Endodermal cell (in vitro differentiated cells): ENCODE measurements at regions not wholly inside any gene's neighbourhood (a gene's known extent, or its start where the extent isn't known, plus 50 kb on each side); places are given as distances from the start of the nearest gene placed in this dataset.

Source experiments
- DNase-seq: peaks from one replicate; pipeline ENCODE4 v3.0.0-alpha.2; 2017
- H3K27ac ChIP-seq: 2 replicates; pipeline ENCODE4 v1.5.1; 2013; ENCODE audit warnings: mild to moderate bottlenecking, low read depth, low read length, moderate library complexity
- H3K27me3 ChIP-seq: 2 replicates; pipeline ENCODE4 v1.6.1; 2013; ENCODE audit warnings: mild to moderate bottlenecking, low read length, moderate library complexity; ENCODE audit not compliant: insufficient read depth, control insufficient read depth, poor library complexity, severe bottlenecking
- H3K36me3 ChIP-seq: 2 replicates; pipeline ENCODE4 v1.7.0; 2013; ENCODE audit warnings: mild to moderate bottlenecking, low read length, moderate library complexity; ENCODE audit not compliant: control insufficient read depth, insufficient read depth
- H3K4me1 ChIP-seq: one replicate; pipeline ENCODE4 v1.7.0; 2013; ENCODE audit warnings: low read length; ENCODE audit not compliant: control insufficient read depth, insufficient read depth
- H3K4me3 ChIP-seq: 2 replicates; pipeline ENCODE4 v1.5.1; 2013; ENCODE audit warnings: mild to moderate bottlenecking, low read length, moderate library complexity
- H3K9ac ChIP-seq: 2 replicates; pipeline ENCODE4 v1.6.1; 2013; ENCODE audit warnings: mild to moderate bottlenecking, low read length, moderate library complexity; ENCODE audit not compliant: poor library complexity, severe bottlenecking; ENCODE audit errors: extremely low read depth
- H3K9me3 ChIP-seq: 2 replicates; pipeline ENCODE4 v1.6.1; 2013; ENCODE audit warnings: mild to moderate bottlenecking, low read length, moderate library complexity; ENCODE audit not compliant: control insufficient read depth
- H3K27ac Mint-ChIP-seq: 2 replicates; pipeline ENCODE4 v1.8.0; 2020; ENCODE audit warnings: mixed read lengths
- H3K27me3 Mint-ChIP-seq: 2 replicates; pipeline ENCODE4 v1.8.0; 2021; ENCODE audit warnings: mild to moderate bottlenecking, mixed read lengths; ENCODE audit not compliant: insufficient read depth
- H3K36me3 Mint-ChIP-seq: 2 replicates; pipeline ENCODE4 v1.8.0; 2020; ENCODE audit warnings: low read depth, mixed read lengths
- H3K4me1 Mint-ChIP-seq: 2 replicates; pipeline ENCODE4 v1.8.0; 2020; ENCODE audit warnings: mixed read lengths
- H3K4me3 Mint-ChIP-seq: 2 replicates; pipeline ENCODE4 v1.8.0; 2020; ENCODE audit warnings: mild to moderate bottlenecking, moderate library complexity, mixed read lengths
- H3K9me3 Mint-ChIP-seq: 2 replicates; pipeline ENCODE4 v1.8.0; 2020; ENCODE audit warnings: mild to moderate bottlenecking, mixed read lengths
- CTCF ChIP-seq: fragments of 200-600 bp; sonication (generic); conservative IDR thresholded peaks from 2 replicates; pipeline ENCODE4 v1.5.0; 2021; ENCODE audit warnings: antibody characterized with exemption, mild to moderate bottlenecking
- WGBS, 2 experiments: methylation state at CpG; one replicate each; pipeline versions ENCODE4 v1.1.5 to v1.1.7; 2013; ENCODE audit warnings: missing lambda C conversion rate in 2 of 2, mixed read lengths in 1 of 2; ENCODE audit not compliant: insufficient coverage in 1 of 2, insufficient read length in 1 of 2; 5-methylcytosine and 5-hydroxymethylcytosine counted together

- Mint-ChIP-seq H3K4me3 (no peak overlapping the region), H3K27me3 (peaks cover 3% of the 10 kb centered on the region), H3K9me3 (peaks cover 2% of the 10 kb centered on the region), H3K36me3 (no peaks in the 10 kb centered on the region), H3K27ac (no peak overlapping the region), H3K4me1 (no peaks in the 10 kb centered on the region)
- H3K27me3 ChIP-seq, result no peaks in the 10 kb centered on the region
- H3K36me3 ChIP-seq, result no peaks in the 10 kb centered on the region
- no peak overlapping the region for H3K27ac ChIP-seq
- no peak overlapping the region for H3K9ac ChIP-seq
- H3K9me3 ChIP-seq, result peaks cover 15% of the 10 kb centered on the region
- DNase-seq, result no peak
- H3K4me1 ChIP-seq, result no peaks in the 10 kb centered on the region
- H3K4me3 ChIP-seq, result no peak overlapping the region
- 95 to 96% methylated on average over 2 of the region's 3 CpGs for WGBS, 2 experiments
- no peak for TF ChIP-seq CTCF
These were observed 372.6 kb downstream of the SEC23A start for GRCh38 chr14:38730420-38730819.

- no peak overlapping the region for H3K9ac ChIP-seq
- no peaks in the 10 kb centered on the region for H3K27me3 ChIP-seq
- no peak for DNase-seq
- TF ChIP-seq CTCF, result no peak
- Mint-ChIP-seq H3K27me3 (no peaks in the 10 kb centered on the region), H3K27ac (no peak overlapping the region), H3K4me1 (peaks cover 9% of the 10 kb centered on the region), H3K9me3 (no peaks in the 10 kb centered on the region), H3K36me3 (no peaks in the 10 kb centered on the region), H3K4me3 (no peak overlapping the region)
- no peaks in the 10 kb centered on the region for H3K4me1 ChIP-seq
- H3K4me3 ChIP-seq, result no peak overlapping the region
- H3K9me3 ChIP-seq, result no peaks in the 10 kb centered on the region
- 88% methylated on average over 12 of the region's 12 CpGs for WGBS, 2 experiments
- no peaks in the 10 kb centered on the region for H3K36me3 ChIP-seq
- no peak overlapping the region for H3K27ac ChIP-seq
These were observed 375.3 kb downstream of the SEC23A start for GRCh38 chr14:38727731-38728130.

- Mint-ChIP-seq H3K27me3 (no peaks in the 10 kb centered on the region), H3K27ac (no peak overlapping the region), H3K36me3 (no peaks in the 10 kb centered on the region), H3K4me1 (peaks cover 9% of the 10 kb centered on the region), H3K4me3 (no peak overlapping the region), H3K9me3 (no peaks in the 10 kb centered on the region)
- Histone ChIP-seq H3K27ac (no peak overlapping the region), H3K36me3 (no peaks in the 10 kb centered on the region), H3K27me3 (no peaks in the 10 kb centered on the region), H3K4me3 (no peak overlapping the region), H3K9ac (no peak overlapping the region), H3K9me3 (no peaks in the 10 kb centered on the region), H3K4me1 (no peaks in the 10 kb centered on the region)
- DNase-seq, result no peak
- 89% methylated on average over 2 to 3 of the region's 3 CpGs for WGBS, 2 experiments
- no peak for TF ChIP-seq CTCF
These were observed 378.4 kb downstream of the SEC23A start for GRCh38 chr14:38724621-38725020.
